Tibial nerve (tissue), 4 donors: ENCODE measurements at regions not wholly inside any gene's neighbourhood (a gene's known extent, or its start where the extent isn't known, plus 50 kb on each side); places are given as distances from the start of the nearest gene placed in this dataset.

Experiments
- CTCF ChIP-seq, 5 experiments: fragments of 200-600 bp in 3 of 5; fragments of 450-650 bp in 2 of 5; sonication (generic) in 3 of 5; IDR thresholded peaks; one replicate each; pipeline ENCODE4 v1.5.1; 2016 to 2019; ENCODE audit warnings: antibody characterized with exemption in 5 of 5, mild to moderate bottlenecking in 3 of 5, moderate library complexity in 2 of 5
- EP300 ChIP-seq, 2 donors: sonication (generic); formaldehyde crosslinking; IDR thresholded peaks; one replicate each; pipeline ENCODE4 v1.6.1; 2017; ENCODE audit warnings: antibody characterized with exemption in 2 of 2, mild to moderate bottlenecking in 1 of 2

GRCh38 chr16:6932871-6933385 lies 399.7 kb upstream of the RBFOX1 start:
- TF ChIP-seq CTCF (IDR thresholded peaks at IDR 0.05), result no peak
- TF ChIP-seq EP300 (IDR thresholded peaks at IDR 0.05), result no peak
